ENCODE measurements at regions not wholly inside any gene's neighbourhood (a gene's known extent, or its start where the extent isn't known, plus 50 kb on each side); places are given as distances from the start of the nearest gene placed in this dataset.

DNA sequence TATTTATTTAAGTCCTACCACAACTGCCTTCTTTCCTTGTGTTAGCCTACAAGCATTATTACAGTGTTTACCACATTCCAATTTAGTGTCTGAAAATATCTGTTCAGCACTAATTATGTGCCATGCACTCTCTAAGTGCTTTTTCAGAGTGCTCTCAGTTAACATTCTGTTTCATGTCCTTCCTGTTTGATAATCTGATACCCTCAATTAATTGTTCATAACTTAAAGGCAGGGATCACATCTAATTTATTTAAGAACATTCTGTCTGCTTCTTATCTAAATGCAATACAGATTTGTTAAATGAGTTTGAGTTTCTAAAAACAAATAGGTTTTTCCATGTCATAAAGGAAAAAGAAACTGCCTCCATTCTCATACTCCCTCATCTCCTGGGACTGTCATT, 649.6 kb upstream of the ATXN8OS start:
- H3K9me3 ChIP-seq (ENCODE audit: insufficient read depth, low read length): no peaks in the 10 kb centered on the region
- no peak for DNase-seq (ENCODE audit: low read depth, low spot score)

DNA sequence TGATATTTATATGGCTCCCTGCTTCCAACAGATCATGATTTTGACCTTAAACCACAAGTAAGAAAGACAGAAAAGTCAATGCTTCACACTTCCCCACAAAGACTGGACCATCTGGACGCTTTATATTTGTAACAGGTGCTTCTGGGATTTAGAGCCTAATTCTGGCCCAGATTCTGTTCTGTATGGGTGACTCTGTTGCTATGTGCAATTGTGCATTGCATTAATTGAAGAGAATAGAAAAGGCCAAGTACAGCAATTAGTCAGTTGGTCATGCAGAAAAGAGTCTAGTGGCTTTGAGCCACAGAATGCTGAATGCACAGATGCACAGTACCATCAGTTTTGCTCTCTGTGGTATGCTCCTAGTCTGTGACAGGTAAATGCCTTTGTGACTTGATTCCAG, 657.4 kb upstream of the ATXN8OS start:
- Histone ChIP-seq H3K27me3 (ENCODE audit: insufficient read depth, insufficient read length) (no peaks in the 10 kb centered on the region), H3K9me3 (ENCODE audit: insufficient read depth, low read length) (no peaks in the 10 kb centered on the region), H3K36me3 (ENCODE audit: insufficient read depth, insufficient read length, low read length) (no peaks in the 10 kb centered on the region), H3K4me3 (ENCODE audit: insufficient read length, low read depth) (no peak overlapping the region), H3K9ac (ENCODE audit: insufficient read length, low read depth) (no peak overlapping the region), H3K4me1 (ENCODE audit: insufficient read depth, insufficient read length) (no peaks in the 10 kb centered on the region)
- DNase-seq (ENCODE audit: low read depth, low spot score): no peak
- TF ChIP-seq YY1 (IDR thresholded peaks at IDR 0.05; ENCODE audit: insufficient read depth, insufficient read length): no peak
- no peak for TF ChIP-seq SUZ12 (IDR thresholded peaks at IDR 0.05; ENCODE audit: extremely low read depth, insufficient read depth, insufficient read length)
- TF ChIP-seq ZNF274 (IDR thresholded peaks at IDR 0.05; ENCODE audit: low read depth, low read length): no peak

More for the DNA sequence above, 649.6 kb upstream of the ATXN8OS start:
- H3K4me1 ChIP-seq (ENCODE audit: insufficient read depth, insufficient read length): no peaks in the 10 kb centered on the region
- H3K27me3 ChIP-seq (ENCODE audit: insufficient read depth, insufficient read length): no peaks in the 10 kb centered on the region
- TF ChIP-seq SUZ12 (IDR thresholded peaks at IDR 0.05; ENCODE audit: extremely low read depth, insufficient read depth, insufficient read length): no peak
- no peak for TF ChIP-seq ZNF274 (IDR thresholded peaks at IDR 0.05; ENCODE audit: low read depth, low read length)
- TF ChIP-seq YY1 (IDR thresholded peaks at IDR 0.05; ENCODE audit: insufficient read depth, insufficient read length): no peak
- no peak overlapping the region for H3K4me3 ChIP-seq (ENCODE audit: insufficient read length, low read depth)
- H3K9ac ChIP-seq (ENCODE audit: insufficient read length, low read depth): no peak overlapping the region
- no peaks in the 10 kb centered on the region for H3K36me3 ChIP-seq (ENCODE audit: insufficient read depth, insufficient read length, low read length)

DNA sequence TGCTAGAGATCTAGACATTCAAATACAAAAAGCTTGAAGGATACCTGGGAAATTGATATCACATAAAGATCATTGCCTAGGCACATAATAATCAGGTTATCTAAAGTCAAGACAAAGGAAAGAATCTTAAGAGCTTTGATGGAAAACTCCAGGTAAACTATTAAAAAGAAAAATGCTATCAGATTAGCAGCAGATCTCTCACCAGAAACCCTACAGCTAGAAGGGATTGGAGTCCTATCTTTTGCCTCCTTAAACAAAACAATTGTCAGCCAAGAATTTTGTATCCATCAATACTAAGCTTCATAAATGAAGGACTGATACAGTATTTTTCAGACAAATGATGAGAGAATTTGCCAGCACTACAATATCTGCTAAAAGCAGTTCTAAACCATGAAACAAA, 682.4 kb upstream of the ATXN8OS start:
- Histone ChIP-seq H3K4me3 (ENCODE audit: insufficient read length, low read depth) (no peak overlapping the region), H3K4me1 (ENCODE audit: insufficient read depth, insufficient read length) (no peaks in the 10 kb centered on the region), H3K9ac (ENCODE audit: insufficient read length, low read depth) (no peak overlapping the region), H3K36me3 (ENCODE audit: insufficient read depth, insufficient read length, low read length) (no peaks in the 10 kb centered on the region), H3K9me3 (ENCODE audit: insufficient read depth, low read length) (no peaks in the 10 kb centered on the region), H3K27me3 (ENCODE audit: insufficient read depth, insufficient read length) (no peaks in the 10 kb centered on the region)
- no peak for DNase-seq (ENCODE audit: low read depth, low spot score)
- TF ChIP-seq ZNF274 (IDR thresholded peaks at IDR 0.05; ENCODE audit: low read depth, low read length) (no peak), YY1 (IDR thresholded peaks at IDR 0.05; ENCODE audit: insufficient read depth, insufficient read length) (no peak), SUZ12 (IDR thresholded peaks at IDR 0.05; ENCODE audit: extremely low read depth, insufficient read depth, insufficient read length) (no peak)

DNA sequence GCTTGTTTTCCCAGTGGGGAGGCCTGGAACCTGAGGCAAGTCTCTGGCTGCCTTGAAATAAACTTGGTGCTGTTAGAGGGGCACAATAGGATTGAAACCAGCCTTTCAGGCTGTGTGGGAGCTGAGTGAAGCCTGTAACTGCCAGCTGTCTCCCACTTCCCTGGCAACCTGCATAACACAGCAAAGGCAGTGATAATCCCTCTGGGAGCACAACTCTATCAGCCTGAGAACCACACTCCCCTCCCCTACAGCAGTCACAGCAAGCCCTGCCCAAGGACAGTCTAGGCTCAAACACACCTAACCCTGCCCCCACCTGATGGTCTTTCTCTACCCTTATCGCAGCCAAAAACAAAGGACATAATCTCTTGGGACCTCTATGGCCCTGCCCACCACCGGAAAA, 683.8 kb upstream of the ATXN8OS start:
- Histone ChIP-seq H3K9ac (ENCODE audit: insufficient read length, low read depth) (no peak overlapping the region), H3K4me3 (ENCODE audit: insufficient read length, low read depth) (no peak overlapping the region), H3K9me3 (ENCODE audit: insufficient read depth, low read length) (no peaks in the 10 kb centered on the region), H3K36me3 (ENCODE audit: insufficient read depth, insufficient read length, low read length) (no peaks in the 10 kb centered on the region), H3K4me1 (ENCODE audit: insufficient read depth, insufficient read length) (no peaks in the 10 kb centered on the region), H3K27me3 (ENCODE audit: insufficient read depth, insufficient read length) (no peaks in the 10 kb centered on the region)
- TF ChIP-seq ZNF274 (IDR thresholded peaks at IDR 0.05; ENCODE audit: low read depth, low read length): no peak
- no peak for TF ChIP-seq SUZ12 (IDR thresholded peaks at IDR 0.05; ENCODE audit: extremely low read depth, insufficient read depth, insufficient read length)
- no peak for TF ChIP-seq YY1 (IDR thresholded peaks at IDR 0.05; ENCODE audit: insufficient read depth, insufficient read length)
- no peak for DNase-seq (ENCODE audit: low read depth, low spot score)

- no peaks in the 10 kb centered on the region for H3K9me3 ChIP-seq (ENCODE audit: insufficient read depth, low read length)
- H3K27me3 ChIP-seq (ENCODE audit: insufficient read depth, insufficient read length): no peaks in the 10 kb centered on the region
- H3K9ac ChIP-seq (ENCODE audit: insufficient read length, low read depth): no peak overlapping the region
- H3K4me3 ChIP-seq (ENCODE audit: insufficient read length, low read depth): no peak overlapping the region
- no peaks in the 10 kb centered on the region for H3K36me3 ChIP-seq (ENCODE audit: insufficient read depth, insufficient read length, low read length)
- H3K4me1 ChIP-seq (ENCODE audit: insufficient read depth, insufficient read length): no peaks in the 10 kb centered on the region
- DNase-seq (ENCODE audit: low read depth, low spot score): no peak
- no peak for TF ChIP-seq ZNF274 (IDR thresholded peaks at IDR 0.05; ENCODE audit: low read depth, low read length)
- TF ChIP-seq SUZ12 (IDR thresholded peaks at IDR 0.05; ENCODE audit: extremely low read depth, insufficient read depth, insufficient read length): no peak
- no peak for TF ChIP-seq YY1 (IDR thresholded peaks at IDR 0.05; ENCODE audit: insufficient read depth, insufficient read length)
Observed at GRCh38 chr13:69418319-69418718, 689.3 kb upstream of the ATXN8OS start.

GRCh38 chr13:69410761-69411160, 696.9 kb upstream of the ATXN8OS start:
- no peaks in the 10 kb centered on the region for H3K9me3 ChIP-seq (ENCODE audit: insufficient read depth, low read length)
- no peaks in the 10 kb centered on the region for H3K36me3 ChIP-seq (ENCODE audit: insufficient read depth, insufficient read length, low read length)
- H3K9ac ChIP-seq (ENCODE audit: insufficient read length, low read depth): no peak overlapping the region
- H3K4me1 ChIP-seq (ENCODE audit: insufficient read depth, insufficient read length): no peaks in the 10 kb centered on the region
- H3K27me3 ChIP-seq (ENCODE audit: insufficient read depth, insufficient read length): no peaks in the 10 kb centered on the region
- DNase-seq (ENCODE audit: low read depth, low spot score): no peak
- TF ChIP-seq SUZ12 (IDR thresholded peaks at IDR 0.05; ENCODE audit: extremely low read depth, insufficient read depth, insufficient read length) (no peak), ZNF274 (IDR thresholded peaks at IDR 0.05; ENCODE audit: low read depth, low read length) (no peak), YY1 (IDR thresholded peaks at IDR 0.05; ENCODE audit: insufficient read depth, insufficient read length) (no peak)
- no peak overlapping the region for H3K4me3 ChIP-seq (ENCODE audit: insufficient read length, low read depth)

- no peak overlapping the region for H3K9ac ChIP-seq (ENCODE audit: insufficient read length, low read depth)
- TF ChIP-seq ZNF274 (IDR thresholded peaks at IDR 0.05; ENCODE audit: low read depth, low read length) (no peak), YY1 (IDR thresholded peaks at IDR 0.05; ENCODE audit: insufficient read depth, insufficient read length) (no peak), SUZ12 (IDR thresholded peaks at IDR 0.05; ENCODE audit: extremely low read depth, insufficient read depth, insufficient read length) (no peak)
- DNase-seq (ENCODE audit: low read depth, low spot score): no peak
- no peak overlapping the region for H3K4me3 ChIP-seq (ENCODE audit: insufficient read length, low read depth)
- H3K9me3 ChIP-seq (ENCODE audit: insufficient read depth, low read length): no peaks in the 10 kb centered on the region
- no peaks in the 10 kb centered on the region for H3K36me3 ChIP-seq (ENCODE audit: insufficient read depth, insufficient read length, low read length)
- H3K27me3 ChIP-seq (ENCODE audit: insufficient read depth, insufficient read length): no peaks in the 10 kb centered on the region
- H3K4me1 ChIP-seq (ENCODE audit: insufficient read depth, insufficient read length): no peaks in the 10 kb centered on the region
Observed at GRCh38 chr13:69391756-69392155, 715.9 kb upstream of the ATXN8OS start.

DNA sequence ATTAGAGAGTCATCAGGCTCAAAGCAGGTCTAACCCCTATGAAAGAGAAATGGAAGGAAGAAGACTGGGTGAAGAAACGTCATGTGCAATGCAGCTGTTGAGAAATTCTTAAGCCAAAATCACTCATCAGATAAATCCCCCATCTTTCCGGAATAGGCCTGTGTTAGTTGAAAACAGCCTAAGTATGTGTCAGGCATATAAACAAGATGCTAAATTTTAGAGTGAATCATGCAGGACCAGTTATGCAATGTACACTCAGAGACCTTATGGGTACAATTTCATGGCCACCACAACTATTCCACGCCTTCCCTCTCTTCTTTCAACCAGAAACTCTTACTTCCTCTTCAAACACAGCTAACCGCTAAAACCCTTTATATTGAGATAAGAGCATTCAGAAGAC, 717.7 kb upstream of the ATXN8OS start:
- no peaks in the 10 kb centered on the region for H3K27me3 ChIP-seq (ENCODE audit: insufficient read depth, insufficient read length)
- H3K9ac ChIP-seq (ENCODE audit: insufficient read length, low read depth): no peak overlapping the region
- TF ChIP-seq SUZ12 (IDR thresholded peaks at IDR 0.05; ENCODE audit: extremely low read depth, insufficient read depth, insufficient read length): no peak
- no peak for DNase-seq (ENCODE audit: low read depth, low spot score)
- H3K4me1 ChIP-seq (ENCODE audit: insufficient read depth, insufficient read length): no peaks in the 10 kb centered on the region
- H3K4me3 ChIP-seq (ENCODE audit: insufficient read length, low read depth): no peak overlapping the region
- no peaks in the 10 kb centered on the region for H3K9me3 ChIP-seq (ENCODE audit: insufficient read depth, low read length)
- H3K36me3 ChIP-seq (ENCODE audit: insufficient read depth, insufficient read length, low read length): no peaks in the 10 kb centered on the region
